MCF 10A (cell line): ENCODE measurements at regions not wholly inside any gene's neighbourhood (a gene's known extent, or its start where the extent isn't known, plus 50 kb on each side); places are given as distances from the start of the nearest gene placed in this dataset.
A peak's percentile ranks its signal among the peaks of the same experiment; 100 is the strongest.

Experiments
- BruUV-seq: library from RNA; stranded (reverse); fragments of 400-500 nt; replicated peaks from 2 replicates; lab custom pipeline; 2021; lab: Mats Ljungman, UMichigan
- CTCF ChIA-PET: fragments of 300-600 bp; sonication (Branson Sonifier 250); formaldehyde crosslinking; extraction: SDS; loops from one replicate; lab custom pipeline; 2021; ENCODE audit warnings: antibody characterized with exemption, inconsistent platforms; lab: Yijun Ruan, JAX
- POLR2A ChIA-PET: fragments of 300-600, 350-650 bp; sonication (Branson Sonifier 250); formaldehyde crosslinking; extraction: SDS; loops from one replicate; lab custom pipeline; 2020; ENCODE audit warnings: antibody characterized with exemption, inconsistent platforms; lab: Yijun Ruan, JAX
- DNase-seq: peaks from one replicate; pipeline ENCODE4 v3.0.0-alpha.2; 2018; ENCODE audit not compliant: unreplicated experiment
- H3K27ac Mint-ChIP-seq: one replicate; pipeline ENCODE4 v1.8.0; 2022; ENCODE audit warnings: mild to moderate bottlenecking, low read depth, mixed read lengths; ENCODE audit not compliant: unreplicated experiment
- H3K27me3 Mint-ChIP-seq: one replicate; pipeline ENCODE4 v1.8.0; 2022; ENCODE audit warnings: mixed read lengths; ENCODE audit not compliant: insufficient read depth, unreplicated experiment
- H3K36me3 Mint-ChIP-seq: one replicate; pipeline ENCODE4 v1.8.0; 2022; ENCODE audit warnings: mild to moderate bottlenecking, moderate library complexity, mixed read lengths; ENCODE audit not compliant: insufficient read depth, unreplicated experiment
- H3K4me1 Mint-ChIP-seq: one replicate; pipeline ENCODE4 v1.8.0; 2022; ENCODE audit warnings: mixed read lengths; ENCODE audit not compliant: insufficient read depth, unreplicated experiment
- H3K4me3 Mint-ChIP-seq: one replicate; pipeline ENCODE4 v1.8.0; 2022; ENCODE audit warnings: mild to moderate bottlenecking, moderate library complexity, mixed read lengths; ENCODE audit not compliant: unreplicated experiment
- H3K9me3 Mint-ChIP-seq: one replicate; pipeline ENCODE4 v1.8.0; 2022; ENCODE audit warnings: mixed read lengths; ENCODE audit not compliant: unreplicated experiment
- intact Hi-C: fragments of 100-400 bp; cut with micrococcal nuclease; formaldehyde crosslinking; loops from 2 replicates; pipeline ENCODE4 v1.14.1; 2022
- TF ChIP-seq, protein P1 (sequence below): fragments of 200-600 bp; IDR thresholded peaks from one replicate; pipeline ENCODE4 v1.8.0; 2022; ENCODE audit warnings: antibody characterized with exemption, mild to moderate bottlenecking; ENCODE audit not compliant: unreplicated experiment

GRCh38 chr3:40873934-40874699 is 325.2 kb upstream of the CTNNB1 start:
- peaks cover 4% of the 10 kb centered on the region for H3K36me3 Mint-ChIP-seq
- peak overlapping the region; percentile 37 for H3K27ac Mint-ChIP-seq
- ChIA-PET CTCF (interaction anchor here (0.5 to 1.3 kb wide), 4 partner anchors 15 to 683 kb away, joined by 4 to 5 read pairs (median 4); no protein-coding TSS in a partner anchor), POLR2A (no interaction called here)
- no peaks in the 10 kb centered on the region for H3K9me3 Mint-ChIP-seq
- no TSS peak for BruUV-seq
- H3K4me3 Mint-ChIP-seq, result no peak overlapping the region
- TF ChIP-seq, protein P1, sequence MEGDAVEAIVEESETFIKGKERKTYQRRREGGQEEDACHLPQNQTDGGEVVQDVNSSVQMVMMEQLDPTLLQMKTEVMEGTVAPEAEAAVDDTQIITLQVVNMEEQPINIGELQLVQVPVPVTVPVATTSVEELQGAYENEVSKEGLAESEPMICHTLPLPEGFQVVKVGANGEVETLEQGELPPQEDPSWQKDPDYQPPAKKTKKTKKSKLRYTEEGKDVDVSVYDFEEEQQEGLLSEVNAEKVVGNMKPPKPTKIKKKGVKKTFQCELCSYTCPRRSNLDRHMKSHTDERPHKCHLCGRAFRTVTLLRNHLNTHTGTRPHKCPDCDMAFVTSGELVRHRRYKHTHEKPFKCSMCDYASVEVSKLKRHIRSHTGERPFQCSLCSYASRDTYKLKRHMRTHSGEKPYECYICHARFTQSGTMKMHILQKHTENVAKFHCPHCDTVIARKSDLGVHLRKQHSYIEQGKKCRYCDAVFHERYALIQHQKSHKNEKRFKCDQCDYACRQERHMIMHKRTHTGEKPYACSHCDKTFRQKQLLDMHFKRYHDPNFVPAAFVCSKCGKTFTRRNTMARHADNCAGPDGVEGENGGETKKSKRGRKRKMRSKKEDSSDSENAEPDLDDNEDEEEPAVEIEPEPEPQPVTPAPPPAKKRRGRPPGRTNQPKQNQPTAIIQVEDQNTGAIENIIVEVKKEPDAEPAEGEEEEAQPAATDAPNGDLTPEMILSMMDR, result no peak
- no peaks in the 10 kb centered on the region for H3K27me3 Mint-ChIP-seq
- DNase-seq, result no peak
- peaks cover 32% of the 10 kb centered on the region for H3K4me1 Mint-ChIP-seq
- intact Hi-C loops, result no loop called here

DNA sequence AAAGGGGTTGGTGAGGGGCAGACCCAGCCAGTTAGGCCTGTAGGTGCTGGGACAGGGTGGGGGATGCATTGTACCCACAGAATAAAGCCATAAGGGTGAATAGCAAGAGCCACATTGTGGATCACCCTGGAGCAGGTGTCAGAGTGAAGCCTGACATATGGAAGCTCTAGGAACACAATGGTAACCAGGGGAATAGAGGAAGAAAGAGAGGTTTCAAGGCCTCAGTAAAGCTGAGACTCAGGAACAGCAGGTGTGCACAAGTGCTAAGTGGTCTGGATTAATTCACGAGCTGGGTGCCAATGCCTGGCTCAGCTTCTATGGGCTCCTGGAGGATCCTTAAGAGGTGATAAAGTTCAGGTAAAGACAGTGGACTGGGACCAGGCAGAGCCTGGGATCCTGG is 323.7 kb upstream of the CTNNB1 start:
- POLR2A ChIA-PET, result no interaction called here
- H3K4me3 Mint-ChIP-seq, result no peak overlapping the region
- no peak overlapping the region for H3K27ac Mint-ChIP-seq
- H3K4me1 Mint-ChIP-seq, result peaks cover 34% of the 10 kb centered on the region
- H3K9me3 Mint-ChIP-seq, result no peaks in the 10 kb centered on the region
- TF ChIP-seq, protein P1, result no peak
- intact Hi-C loops, result no loop called here
- DNase-seq, result no peak
- H3K27me3 Mint-ChIP-seq, result no peaks in the 10 kb centered on the region
- no TSS peak for BruUV-seq
- CTCF ChIA-PET, result interaction anchor here (0.5 to 1.1 kb wide), 3 partner anchors 10 to 292 kb away, joined by 3 read pairs; no protein-coding TSS in a partner anchor
- H3K36me3 Mint-ChIP-seq, result peaks cover 4% of the 10 kb centered on the region

DNA sequence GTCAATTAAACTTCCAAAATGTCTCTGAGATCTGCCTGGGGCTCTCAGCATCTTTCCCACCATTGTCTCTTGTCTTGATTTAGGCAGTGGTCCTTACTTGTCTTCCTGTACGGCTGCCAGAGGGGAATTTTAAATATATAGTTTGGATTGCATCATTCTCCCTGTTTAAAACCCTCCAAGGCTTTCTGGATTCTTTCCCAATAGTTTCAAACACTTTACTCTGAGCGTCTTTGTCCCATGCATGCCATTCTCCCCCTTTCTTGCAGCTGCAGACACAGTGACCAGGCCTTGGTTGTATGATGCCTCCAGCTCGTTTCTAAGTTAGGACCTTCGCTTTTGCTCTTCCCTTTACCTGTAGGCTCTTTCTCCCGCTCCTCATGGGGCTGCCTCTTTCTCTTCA is 323.3 kb upstream of the CTNNB1 start:
- H3K4me3 Mint-ChIP-seq, result no peak overlapping the region
- no peaks in the 10 kb centered on the region for H3K27me3 Mint-ChIP-seq
- H3K36me3 Mint-ChIP-seq, result peaks cover 4% of the 10 kb centered on the region
- H3K9me3 Mint-ChIP-seq, result no peaks in the 10 kb centered on the region
- peak; percentile 38 for DNase-seq
- TF ChIP-seq, protein P1, result no peak
- POLR2A ChIA-PET, result no interaction called here
- H3K27ac Mint-ChIP-seq, result no peak overlapping the region
- CTCF ChIA-PET, result interaction anchor here (0.5 to 1.1 kb wide), 2 partner anchors 10 to 292 kb away, joined by 3 read pairs; no protein-coding TSS in a partner anchor
- peaks cover 34% of the 10 kb centered on the region for H3K4me1 Mint-ChIP-seq
- intact Hi-C loops, result no loop called here
- no TSS peak for BruUV-seq

DNA sequence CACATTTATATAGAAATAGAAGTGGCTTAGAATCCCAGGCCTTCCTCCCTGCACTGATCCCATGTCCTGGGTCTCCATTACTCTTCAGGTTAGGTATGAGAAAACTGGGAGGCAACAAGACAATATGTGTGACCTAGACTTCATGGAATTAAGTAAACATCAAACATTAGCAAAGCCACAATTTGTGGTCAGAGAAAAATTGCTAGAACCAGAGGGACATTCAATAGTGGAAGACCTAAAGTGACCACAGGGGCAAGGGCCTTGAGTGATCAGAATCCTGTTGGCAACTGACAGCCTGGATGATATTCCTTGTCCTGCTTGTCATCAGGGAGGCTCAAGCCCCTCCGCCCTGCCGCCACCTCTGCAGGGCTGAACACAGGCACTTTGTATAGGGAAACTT is 322.8 kb upstream of the CTNNB1 start:
- Mint-ChIP-seq H3K27ac (no peak overlapping the region), H3K9me3 (no peaks in the 10 kb centered on the region), H3K4me1 (peaks cover 34% of the 10 kb centered on the region), H3K36me3 (peaks cover 4% of the 10 kb centered on the region), H3K4me3 (no peak overlapping the region), H3K27me3 (no peaks in the 10 kb centered on the region)
- POLR2A ChIA-PET, result no interaction called here
- intact Hi-C loops, result no loop called here
- CTCF ChIA-PET, result no interaction called here
- no peak for DNase-seq
- no TSS peak for BruUV-seq
- TF ChIP-seq, protein P1, result no peak
